Stimulated activated naive CD8-positive, alpha-beta T cell treated with anti-CD3 and anti-CD28 coated beads, Interleukin-15, Interleukin-2, amounts not matched to agents 100 U/mL and 50 U/mL, for 24 hours (primary cell): ENCODE measurements at regions not wholly inside any gene's neighbourhood (a gene's known extent, or its start where the extent isn't known, plus 50 kb on each side); places are given as distances from the start of the nearest gene placed in this dataset.
A peak's percentile ranks its signal among the peaks of the same experiment; 100 is the strongest.
"Not testable (repeated sequence)": the region's sequence is repeated elsewhere in the genome, so short reads cannot be mapped to it uniquely, and the experiment has no call there.

Source experiments
- ATAC-seq: fragments of 150-1000 bp; cut with Tn5 transposase; one replicate; pipeline ENCODE4 v1.10.0; 2021
- DNase-seq: peaks from one replicate; pipeline ENCODE4 v3.0.0; 2021

GRCh38 chr9:124125651-124125977 lies 114.0 kb downstream of the LHX2 start:
- DNase-seq: no peak
- no peak for ATAC-seq

- DNase-seq: peak; percentile 83
- ATAC-seq: peak; percentile 59
Measured at GRCh38 chr9:124126648-124127646, 115.4 kb downstream of the LHX2 start.

- DNase-seq (no peak), ATAC-seq (no peak)
Measured at GRCh38 chr9:124128568-124129166, 117.1 kb downstream of the LHX2 start.

GRCh38 chr9:124130277-124131075 lies 118.9 kb downstream of the LHX2 start:
- ATAC-seq (no peak), DNase-seq (no peak)

GRCh38 chr9:124131518-124131917 lies 120.0 kb downstream of the LHX2 start:
- DNase-seq, ATAC-seq: not testable (repeated sequence)

- no peak for DNase-seq
- ATAC-seq: no peak
Measured at GRCh38 chr9:124132671-124133147, 121.1 kb downstream of the LHX2 start.

- DNase-seq (peak; percentile 45), ATAC-seq (peak; percentile 77)
Measured at GRCh38 chr9:124133727-124134126, 122.2 kb downstream of the LHX2 start.

- DNase-seq: no peak
- ATAC-seq: no peak
Measured at GRCh38 chr9:124134526-124134925, 123.0 kb downstream of the LHX2 start.

GRCh38 chr9:124135813-124136365 lies 121.9 kb upstream of the NEK6 start:
- ATAC-seq (no peak), DNase-seq (no peak)

- no peak for ATAC-seq
- no peak for DNase-seq
Measured at GRCh38 chr9:124137009-124137943, 120.5 kb upstream of the NEK6 start.

- no peak for DNase-seq
Measured at GRCh38 chr9:124137944-124138335, 119.8 kb upstream of the NEK6 start.

GRCh38 chr9:124139001-124139400 lies 118.7 kb upstream of the NEK6 start:
- DNase-seq (no peak), ATAC-seq (no peak)

More at GRCh38 chr9:124137944-124138335, 119.8 kb upstream of the NEK6 start:
- no peak for ATAC-seq

- DNase-seq: no peak
- ATAC-seq: no peak
Measured at GRCh38 chr9:124140941-124141568, 116.7 kb upstream of the NEK6 start.

- not testable (repeated sequence) for DNase-seq, ATAC-seq
Measured at GRCh38 chr9:124144561-124145123, 113.1 kb upstream of the NEK6 start.

- DNase-seq: no peak
- no peak for ATAC-seq
Measured at GRCh38 chr9:124146031-124146561, 111.7 kb upstream of the NEK6 start.

- DNase-seq: no peak
- no peak for ATAC-seq
Measured at GRCh38 chr9:124149992-124150391, 107.8 kb upstream of the NEK6 start.

- DNase-seq (no peak), ATAC-seq (no peak)
Measured at GRCh38 chr9:124163760-124164255, 93.9 kb upstream of the NEK6 start.

- ATAC-seq (no peak), DNase-seq (no peak)
Measured at GRCh38 chr9:124164811-124165210, 92.9 kb upstream of the NEK6 start.

- no peak for ATAC-seq
- no peak for DNase-seq
Measured at GRCh38 chr9:124174433-124174832, 83.3 kb upstream of the NEK6 start.

GRCh38 chr9:124177522-124177921 lies 80.2 kb upstream of the NEK6 start:
- not testable (repeated sequence) for DNase-seq

More at GRCh38 chr9:124177522-124177921, 80.2 kb upstream of the NEK6 start:
- not testable (repeated sequence) for ATAC-seq
